ENCODE measurements at regions not wholly inside any gene's neighbourhood (a gene's known extent, or its start where the extent isn't known, plus 50 kb on each side); places are given as distances from the start of the nearest gene placed in this dataset.

DNA sequence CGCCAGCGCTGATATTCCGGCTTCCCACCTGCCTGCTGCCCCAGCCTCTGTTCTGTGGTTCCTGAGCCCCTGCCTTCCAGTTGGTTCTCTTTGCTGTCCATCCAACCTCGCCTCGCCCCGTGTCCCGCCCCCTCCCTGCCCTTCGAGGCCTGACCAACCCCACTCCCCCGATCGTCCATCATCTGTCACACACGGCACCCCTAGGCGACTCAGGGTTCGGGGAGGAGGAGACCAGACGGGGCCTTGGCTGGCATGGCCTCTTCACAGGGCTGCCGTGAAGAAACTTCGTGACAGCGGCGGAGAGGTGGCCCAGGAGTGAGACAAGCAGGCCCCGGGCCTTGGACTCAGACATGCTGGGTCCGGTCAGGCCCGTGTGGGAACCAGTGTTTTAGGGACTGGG lies 226.1 kb downstream of the QKI start:
- Mint-ChIP-seq H3K36me3 (ENCODE audit: insufficient read depth in 1 of 3, low read depth in 3 of 3) (peaks cover 0 to 5% (median 0%) of the 10 kb centered on the region in 3 experiments; a peak in 3 of 7 replicates), H3K27me3 (ENCODE audit: low read depth) (peaks cover 1% of the 10 kb centered on the region; the same call in 1 of the 2 replicates), H3K4me3 (no peak overlapping the region), H3K4me1 (peaks cover 9 to 14% of the 10 kb centered on the region in 2 experiments), H3K27ac (peak overlapping the region in 1 of 3 experiments; percentile 72; a peak in 1 of 7 replicates), H3K9me3 (peaks cover 0 to 5% of the 10 kb centered on the region in 2 experiments; a peak in 2 of 5 replicates)
- no peak overlapping the region for H4K8ac ChIP-seq (replicated peaks; ENCODE audit: insufficient read length, low read depth, low read length)
- no peak overlapping the region for H3K4me2 ChIP-seq (ENCODE audit: insufficient read depth, insufficient read length, low read length)
- no peaks in the 10 kb centered on the region for H4K20me1 ChIP-seq (ENCODE audit: control insufficient read depth, insufficient read depth, insufficient read length)
- H3K4ac ChIP-seq (ENCODE audit: low read depth, low read length): no peak overlapping the region
- no peaks in the 10 kb centered on the region for H3K9me3 ChIP-seq (ENCODE audit: control insufficient read depth, low read depth, low read length)
- no peak overlapping the region for H2BK5ac ChIP-seq (ENCODE audit: insufficient read length, low read length)
- no CpG with 5 or more reads among the region's 21 CpGs for WGBS (ENCODE audit: extremely low coverage, insufficient read length, low lambda C conversion rate)
- H2AK5ac ChIP-seq (ENCODE audit: insufficient read length, low read length): no peak overlapping the region
- no peaks in the 10 kb centered on the region for H3K79me1 ChIP-seq (ENCODE audit: insufficient read depth, low read depth, low read length, poor library complexity, severe bottlenecking)
- no peaks in the 10 kb centered on the region for H3K79me2 ChIP-seq (ENCODE audit: insufficient read depth, low read length)
- H3K14ac ChIP-seq (ENCODE audit: insufficient read depth, low read length): no peak overlapping the region
- no peak overlapping the region for H3K27ac ChIP-seq (ENCODE audit: insufficient read length, low read depth, low read length)
- DNase-seq: no peak
- no peaks in the 10 kb centered on the region for H3K27me3 ChIP-seq (ENCODE audit: insufficient read depth, low read length)
- no peak overlapping the region for H4K91ac ChIP-seq (ENCODE audit: insufficient read length, low read depth, low read length)
- no peaks in the 10 kb centered on the region for H3K23me2 ChIP-seq (ENCODE audit: insufficient read length, low read depth, low read length, poor library complexity, severe bottlenecking)
- no peak overlapping the region for H2BK20ac ChIP-seq (ENCODE audit: low read depth, low read length, poor library complexity, severe bottlenecking)
- no peak overlapping the region for H2BK15ac ChIP-seq (ENCODE audit: low read depth, low read length)
- H3K23ac ChIP-seq (ENCODE audit: insufficient read length, low read depth, low read length): no peak overlapping the region
- TF ChIP-seq, protein P1, sequence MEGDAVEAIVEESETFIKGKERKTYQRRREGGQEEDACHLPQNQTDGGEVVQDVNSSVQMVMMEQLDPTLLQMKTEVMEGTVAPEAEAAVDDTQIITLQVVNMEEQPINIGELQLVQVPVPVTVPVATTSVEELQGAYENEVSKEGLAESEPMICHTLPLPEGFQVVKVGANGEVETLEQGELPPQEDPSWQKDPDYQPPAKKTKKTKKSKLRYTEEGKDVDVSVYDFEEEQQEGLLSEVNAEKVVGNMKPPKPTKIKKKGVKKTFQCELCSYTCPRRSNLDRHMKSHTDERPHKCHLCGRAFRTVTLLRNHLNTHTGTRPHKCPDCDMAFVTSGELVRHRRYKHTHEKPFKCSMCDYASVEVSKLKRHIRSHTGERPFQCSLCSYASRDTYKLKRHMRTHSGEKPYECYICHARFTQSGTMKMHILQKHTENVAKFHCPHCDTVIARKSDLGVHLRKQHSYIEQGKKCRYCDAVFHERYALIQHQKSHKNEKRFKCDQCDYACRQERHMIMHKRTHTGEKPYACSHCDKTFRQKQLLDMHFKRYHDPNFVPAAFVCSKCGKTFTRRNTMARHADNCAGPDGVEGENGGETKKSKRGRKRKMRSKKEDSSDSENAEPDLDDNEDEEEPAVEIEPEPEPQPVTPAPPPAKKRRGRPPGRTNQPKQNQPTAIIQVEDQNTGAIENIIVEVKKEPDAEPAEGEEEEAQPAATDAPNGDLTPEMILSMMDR (conservative IDR thresholded peaks at IDR 0.05): no peak
- H4K5ac ChIP-seq (ENCODE audit: insufficient read length, low read depth, low read length): no peak overlapping the region
- no peak overlapping the region for H3K18ac ChIP-seq (ENCODE audit: insufficient read length, low read depth, low read length)
- H2BK120ac ChIP-seq (ENCODE audit: low read depth, low read length, poor library complexity, severe bottlenecking): no peak overlapping the region
- no peak overlapping the region for H2BK12ac ChIP-seq (ENCODE audit: insufficient read length, low read depth, low read length)
- peaks cover 2% of the 10 kb centered on the region; the same call in 1 of the 2 replicates for H3K4me1 ChIP-seq (ENCODE audit: insufficient read depth, low read length)
- no peak overlapping the region for H3K9ac ChIP-seq (ENCODE audit: extremely low read depth, insufficient read length, low read length)
- no peak overlapping the region for H3T11ph ChIP-seq (ENCODE audit: low read length)
- no peak overlapping the region for H2AFZ ChIP-seq (ENCODE audit: low read length)
- no peak overlapping the region for H3K56ac ChIP-seq (ENCODE audit: insufficient read length, low read depth, low read length)

Measured in H9 (cell line).